GM10266 (cell line): ENCODE measurements at regions not wholly inside any gene's neighbourhood (a gene's known extent, or its start where the extent isn't known, plus 50 kb on each side); places are given as distances from the start of the nearest gene placed in this dataset.

Experiments used
- DNase-seq: peaks from one replicate; pipeline ENCODE4 v3.0.0; 2012; ENCODE audit errors: extremely low spot score
- TF ChIP-seq, protein P1 (sequence below): IDR thresholded peaks from 2 replicates; pipeline ENCODE4 v1.5.1; 2012; ENCODE audit warnings: mild to moderate bottlenecking, low read depth; ENCODE audit not compliant: control insufficient read depth, insufficient read depth; ENCODE audit errors: missing control alignments

DNA sequence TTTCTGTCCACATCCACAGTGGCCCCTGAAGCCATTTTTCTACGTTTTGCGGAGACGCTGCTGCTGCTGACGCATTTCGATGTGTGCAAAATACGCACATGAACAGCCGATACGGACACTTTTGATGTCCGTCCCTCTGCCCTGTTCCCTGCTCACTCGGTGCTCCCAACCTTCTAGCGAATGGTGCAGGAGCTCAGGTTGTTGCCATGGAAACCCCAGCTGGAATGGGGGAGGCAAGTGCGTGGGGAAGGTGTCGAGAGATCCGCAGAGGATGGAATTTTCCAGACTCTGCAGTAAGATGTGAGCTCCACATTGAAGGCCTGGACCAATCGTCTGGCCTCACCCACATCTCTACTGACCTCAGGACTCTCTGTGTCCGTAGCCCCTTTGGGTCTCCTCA is 109.2 kb upstream of the USP29 start:
- no peak for DNase-seq
- TF ChIP-seq, protein P1, sequence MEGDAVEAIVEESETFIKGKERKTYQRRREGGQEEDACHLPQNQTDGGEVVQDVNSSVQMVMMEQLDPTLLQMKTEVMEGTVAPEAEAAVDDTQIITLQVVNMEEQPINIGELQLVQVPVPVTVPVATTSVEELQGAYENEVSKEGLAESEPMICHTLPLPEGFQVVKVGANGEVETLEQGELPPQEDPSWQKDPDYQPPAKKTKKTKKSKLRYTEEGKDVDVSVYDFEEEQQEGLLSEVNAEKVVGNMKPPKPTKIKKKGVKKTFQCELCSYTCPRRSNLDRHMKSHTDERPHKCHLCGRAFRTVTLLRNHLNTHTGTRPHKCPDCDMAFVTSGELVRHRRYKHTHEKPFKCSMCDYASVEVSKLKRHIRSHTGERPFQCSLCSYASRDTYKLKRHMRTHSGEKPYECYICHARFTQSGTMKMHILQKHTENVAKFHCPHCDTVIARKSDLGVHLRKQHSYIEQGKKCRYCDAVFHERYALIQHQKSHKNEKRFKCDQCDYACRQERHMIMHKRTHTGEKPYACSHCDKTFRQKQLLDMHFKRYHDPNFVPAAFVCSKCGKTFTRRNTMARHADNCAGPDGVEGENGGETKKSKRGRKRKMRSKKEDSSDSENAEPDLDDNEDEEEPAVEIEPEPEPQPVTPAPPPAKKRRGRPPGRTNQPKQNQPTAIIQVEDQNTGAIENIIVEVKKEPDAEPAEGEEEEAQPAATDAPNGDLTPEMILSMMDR = no peak

DNA sequence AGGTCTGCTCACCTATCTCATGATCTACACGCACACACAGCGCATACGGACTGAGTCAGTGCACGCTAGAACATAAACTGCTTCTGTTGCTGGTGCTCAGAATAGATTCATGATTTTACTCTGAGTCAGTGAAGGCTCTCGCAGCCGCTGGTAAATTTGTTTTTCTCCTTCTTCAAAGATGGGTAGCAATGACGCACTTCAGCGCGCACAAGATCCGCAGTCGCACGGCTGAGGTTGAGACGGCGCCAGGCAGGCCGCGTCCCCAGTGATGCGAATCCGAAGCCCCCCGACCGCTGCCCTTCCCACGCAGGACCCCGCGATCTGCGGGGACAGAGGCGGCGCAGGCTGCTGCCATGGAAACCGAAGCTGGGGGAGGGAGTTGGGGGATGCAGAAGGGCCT is 103.7 kb upstream of the USP29 start:
- no peak for DNase-seq
- TF ChIP-seq, protein P1 = no peak

DNA sequence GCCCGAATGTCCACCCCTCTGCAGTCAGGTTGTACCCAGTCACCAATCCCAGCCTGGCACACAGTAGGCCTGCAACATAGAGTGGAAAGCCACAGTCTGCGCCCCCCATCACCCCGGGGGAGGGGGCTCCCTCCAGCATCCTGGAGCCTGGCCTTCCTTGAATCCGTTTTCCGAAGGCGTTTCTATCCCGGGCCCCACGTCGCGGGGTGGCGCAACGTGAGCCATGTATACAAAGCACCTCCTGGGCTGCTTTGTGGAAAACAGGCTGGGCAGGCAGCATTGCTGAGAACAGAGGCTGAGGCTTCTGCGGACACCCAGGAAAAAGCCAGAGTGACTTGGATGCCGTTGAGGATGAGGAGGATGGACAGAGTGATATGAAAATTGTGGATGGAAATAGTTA is 103.3 kb upstream of the USP29 start:
- no peak for DNase-seq
- TF ChIP-seq, protein P1 = no peak

DNA sequence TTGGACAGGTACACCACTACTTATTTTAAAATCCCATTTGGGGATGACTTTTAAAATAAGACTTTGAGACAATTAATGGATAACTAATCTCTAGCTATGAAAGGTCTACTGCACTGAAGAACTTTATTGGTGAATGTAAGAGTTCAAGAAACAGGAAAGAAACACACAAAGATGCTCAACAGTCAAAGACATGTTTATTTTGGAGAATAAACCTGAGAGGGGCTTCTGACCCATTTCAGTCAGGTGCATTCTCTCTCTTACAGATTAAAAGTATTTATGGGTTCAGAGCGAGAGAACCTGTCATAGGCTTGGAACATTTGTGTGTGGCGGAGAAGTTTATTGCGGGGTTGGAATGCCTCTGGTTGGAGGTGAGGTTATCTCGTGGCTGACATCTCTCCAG is 94.3 kb upstream of the USP29 start:
- no peak for DNase-seq
- TF ChIP-seq, protein P1 = no peak

DNA sequence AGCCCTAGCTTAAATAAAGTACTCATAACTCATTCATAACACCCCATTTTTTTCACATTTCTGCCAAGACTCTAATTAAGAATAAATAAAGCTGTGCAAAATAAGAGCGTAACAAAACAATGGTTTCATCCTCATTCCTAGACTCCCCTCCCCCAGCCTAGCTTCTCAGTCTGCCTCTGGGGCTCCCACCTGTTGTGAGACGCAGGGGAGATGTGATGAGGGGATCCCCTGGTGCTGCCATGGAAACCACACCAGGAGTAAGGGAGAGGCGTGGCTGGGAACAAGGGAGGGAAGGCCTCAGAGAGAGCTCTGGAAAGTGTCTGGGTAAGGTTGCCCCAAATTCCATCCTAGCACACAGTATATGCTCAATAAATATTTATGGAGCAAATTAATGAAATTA is 93.3 kb upstream of the USP29 start:
- TF ChIP-seq, protein P1 = no peak
- no peak for DNase-seq

DNA sequence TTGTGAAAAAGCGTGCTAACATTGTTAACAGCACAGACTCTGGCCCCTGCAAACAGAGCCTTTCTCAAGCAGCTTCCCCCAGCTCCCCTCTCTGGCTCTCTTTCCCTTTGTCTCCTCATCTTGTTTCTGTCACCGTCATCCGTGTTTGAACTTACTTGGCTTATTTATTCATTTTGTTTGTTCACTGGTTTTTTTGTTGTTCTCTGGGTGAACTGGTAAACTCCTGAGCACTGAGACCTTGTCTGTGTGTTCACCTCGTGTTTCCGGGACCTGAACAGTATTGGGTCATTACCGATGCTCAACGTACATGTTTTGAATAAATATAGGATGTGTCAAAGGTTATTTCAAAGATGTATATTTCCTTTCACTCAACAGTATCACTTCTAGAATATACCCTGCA is 92.4 kb upstream of the USP29 start:
- DNase-seq = no peak
- TF ChIP-seq, protein P1 = no peak

DNA sequence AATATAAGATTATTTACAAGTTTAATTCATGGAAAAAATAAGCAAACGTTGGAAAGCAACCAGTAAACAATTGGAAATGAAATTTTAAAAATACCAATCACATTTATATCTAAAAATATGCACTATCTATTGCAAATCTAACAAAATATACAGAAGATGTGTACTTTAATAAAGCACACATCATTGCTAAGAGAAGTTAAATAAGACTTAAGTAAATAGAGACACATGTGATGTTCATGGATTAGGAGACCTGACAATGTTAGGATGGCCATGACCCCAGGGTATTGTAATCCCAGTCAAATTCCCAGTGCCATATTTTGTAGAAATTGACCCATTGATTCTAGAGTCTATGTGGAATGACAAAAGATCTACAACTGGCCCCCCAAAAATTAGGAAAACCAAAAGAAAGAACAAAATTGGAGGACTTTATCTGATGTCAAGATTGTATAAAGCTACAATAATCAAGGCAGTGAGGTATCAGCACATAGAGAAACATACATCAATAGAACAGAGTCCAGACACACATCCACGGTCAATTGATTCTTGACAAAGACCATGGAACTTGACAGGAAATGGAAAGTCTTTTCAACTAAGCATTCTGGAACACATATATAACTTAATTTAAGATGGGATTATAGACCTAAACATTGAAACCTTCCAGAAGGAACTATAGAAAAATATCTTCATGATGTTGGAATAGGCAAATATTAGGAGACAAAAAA is 90.8 kb upstream of the USP29 start:
- DNase-seq = no peak
- TF ChIP-seq, protein P1 = no peak
